ENCODE measurements at regions not wholly inside any gene's neighbourhood (a gene's known extent, or its start where the extent isn't known, plus 50 kb on each side); places are given as distances from the start of the nearest gene placed in this dataset.

- no peak for TF ChIP-seq POLR2AphosphoS5 (IDR thresholded peaks at IDR 0.05; ENCODE audit: low read depth, low read length)
- no peak for TF ChIP-seq POLR2A (IDR thresholded peaks at IDR 0.05; ENCODE audit: low read depth, low read length)
Observed at GRCh38 chr4:170242471-170242870, 152.7 kb upstream of the AADAT start.
